ENCODE measurements at regions not wholly inside any gene's neighbourhood (a gene's known extent, or its start where the extent isn't known, plus 50 kb on each side); places are given as distances from the start of the nearest gene placed in this dataset.

DNA sequence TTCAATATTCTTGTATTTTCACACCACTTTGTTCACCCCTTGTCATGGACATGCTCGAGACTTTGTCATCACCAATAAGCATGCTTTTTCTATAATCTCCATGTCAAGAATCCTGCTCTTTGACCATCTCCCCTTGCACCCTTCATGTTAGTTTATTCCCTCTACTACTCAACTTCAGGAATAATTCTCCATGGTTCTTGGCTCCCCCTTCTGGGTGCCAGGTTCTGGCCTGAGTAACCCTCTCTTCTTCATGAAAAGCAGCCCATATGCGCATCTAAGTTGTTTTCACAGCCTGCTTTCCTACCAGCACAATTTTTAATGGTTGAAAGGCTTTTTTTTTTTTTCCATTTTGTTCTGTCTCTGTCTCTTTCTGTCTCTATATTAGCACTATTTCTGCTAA is 160.7 kb downstream of the LEPR start:
- Histone ChIP-seq H3K27me3 (ENCODE audit: control insufficient read depth in 1 of 2, insufficient read depth in 1 of 2, low read length in 2 of 2) (no peaks in the 10 kb centered on the region), H3K4ac (ENCODE audit: low read depth in 1 of 2, low read length in 2 of 2) (no peak overlapping the region), H3K27ac (ENCODE audit: low read length, poor library complexity, severe bottlenecking) (no peak overlapping the region), H3K36me3 (ENCODE audit: control insufficient read depth in 1 of 2, insufficient read depth in 2 of 2, low read depth in 1 of 2, low read length in 2 of 2) (peaks cover 0 to 4% of the 10 kb centered on the region in 2 experiments), H3K4me1 (ENCODE audit: control insufficient read depth, insufficient read depth, low read depth, low read length) (no peaks in the 10 kb centered on the region), H3K4me3 (ENCODE audit: insufficient read depth in 1 of 2, low read depth in 1 of 2, low read length in 2 of 2) (no peak overlapping the region), H2AFZ (ENCODE audit: low read depth, low read length) (no peak overlapping the region), H2BK120ac (ENCODE audit: low read depth, low read length) (no peak overlapping the region), H3K9me3 (ENCODE audit: control insufficient read depth, low read length) (peaks cover 8% of the 10 kb centered on the region), H2BK15ac (ENCODE audit: low read depth, poor library complexity, severe bottlenecking) (no peak overlapping the region), H3K14ac (ENCODE audit: low read length in 2 of 2) (no peak overlapping the region), H3K79me1 (replicated peaks; ENCODE audit: low read length, poor library complexity, severe bottlenecking) (no peaks in the 10 kb centered on the region), H3K9ac (ENCODE audit: low read length) (no peak overlapping the region), H3K23ac (ENCODE audit: low read length in 2 of 2) (no peak overlapping the region), H4K91ac (ENCODE audit: low read length) (no peak overlapping the region), H3K18ac (ENCODE audit: low read depth in 1 of 2, low read length in 2 of 2) (no peak overlapping the region), H4K8ac (ENCODE audit: low read length) (no peak overlapping the region), H2AK5ac (ENCODE audit: low read length, severe bottlenecking) (no peak overlapping the region), H2BK5ac (ENCODE audit: low read depth, low read length, poor library complexity, severe bottlenecking) (no peak overlapping the region), H3K4me2 (ENCODE audit: low read length, poor library complexity, severe bottlenecking) (no peak overlapping the region), H2BK12ac (ENCODE audit: low read length in 2 of 2) (no peak overlapping the region)
- DNase-seq, result peak; percentile 22
- WGBS, result 70% methylated on average over 2 of the region's 2 CpGs

DNA sequence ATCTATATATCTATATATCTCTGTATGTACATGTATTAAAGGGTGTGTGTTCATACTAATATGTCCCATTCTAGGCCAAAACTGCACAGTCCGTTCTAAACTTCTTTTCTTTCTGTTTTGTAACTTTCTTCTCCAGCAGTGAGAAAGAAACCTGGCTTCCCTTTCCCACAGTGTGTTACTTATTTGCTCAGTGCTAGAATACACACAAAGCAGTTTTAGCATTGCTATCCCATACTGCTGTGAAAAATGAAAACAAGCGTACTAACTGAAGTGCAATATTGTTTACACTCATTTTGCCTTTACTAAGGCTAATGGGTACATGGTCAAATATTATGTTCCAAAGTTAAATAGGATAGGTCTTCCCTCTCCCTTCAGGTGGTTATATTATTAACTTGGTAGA is 163.9 kb downstream of the LEPR start:
- Histone ChIP-seq H3K9ac (ENCODE audit: low read length) (no peak overlapping the region), H4K91ac (ENCODE audit: low read length) (no peak overlapping the region), H3K14ac (ENCODE audit: low read length in 2 of 2) (no peak overlapping the region), H2BK12ac (ENCODE audit: low read length in 2 of 2) (no peak overlapping the region), H3K4ac (ENCODE audit: low read depth in 1 of 2, low read length in 2 of 2) (no peak overlapping the region), H3K18ac (ENCODE audit: low read depth in 1 of 2, low read length in 2 of 2) (no peak overlapping the region), H3K4me1 (ENCODE audit: control insufficient read depth, insufficient read depth, low read depth, low read length) (no peaks in the 10 kb centered on the region), H3K27ac (ENCODE audit: low read length, poor library complexity, severe bottlenecking) (no peak overlapping the region), H2BK5ac (ENCODE audit: low read depth, low read length, poor library complexity, severe bottlenecking) (no peak overlapping the region), H3K79me1 (replicated peaks; ENCODE audit: low read length, poor library complexity, severe bottlenecking) (no peaks in the 10 kb centered on the region), H2AK5ac (ENCODE audit: low read length, severe bottlenecking) (no peak overlapping the region), H3K4me2 (ENCODE audit: low read length, poor library complexity, severe bottlenecking) (no peak overlapping the region), H3K36me3 (ENCODE audit: control insufficient read depth in 1 of 2, insufficient read depth in 2 of 2, low read depth in 1 of 2, low read length in 2 of 2) (no peaks in the 10 kb centered on the region), H3K4me3 (ENCODE audit: insufficient read depth in 1 of 2, low read depth in 1 of 2, low read length in 2 of 2) (no peak overlapping the region), H2AFZ (ENCODE audit: low read depth, low read length) (no peak overlapping the region), H3K27me3 (ENCODE audit: control insufficient read depth in 1 of 2, insufficient read depth in 1 of 2, low read length in 2 of 2) (no peaks in the 10 kb centered on the region), H2BK120ac (ENCODE audit: low read depth, low read length) (no peak overlapping the region), H4K8ac (ENCODE audit: low read length) (no peak overlapping the region), H3K23ac (ENCODE audit: low read length in 2 of 2) (no peak overlapping the region), H3K9me3 (ENCODE audit: control insufficient read depth, low read length) (peaks cover 6% of the 10 kb centered on the region), H2BK15ac (ENCODE audit: low read depth, poor library complexity, severe bottlenecking) (no peak overlapping the region)
- WGBS, result 100% methylated on average over 1 of the region's 2 CpGs
- no peak for DNase-seq

DNA sequence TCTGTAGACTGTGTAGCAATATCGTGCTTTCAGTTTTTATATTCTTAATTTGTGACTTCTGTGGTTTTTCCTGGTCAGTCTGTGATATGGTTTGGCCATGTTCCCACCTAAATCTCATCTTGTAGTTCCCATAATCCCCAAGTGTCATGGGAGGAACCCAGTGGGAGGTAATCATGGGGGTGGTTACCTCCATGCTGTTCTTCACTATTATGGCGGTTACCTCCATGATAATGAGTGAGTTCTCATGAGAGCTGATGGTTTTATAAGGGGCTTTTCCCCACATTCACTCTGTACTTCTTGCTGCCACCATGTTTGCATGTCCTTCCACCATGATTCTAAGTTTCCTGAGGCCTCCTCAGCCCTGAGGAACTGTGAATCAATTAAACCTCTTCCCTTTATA is 169.8 kb downstream of the LEPR start:
- H2AK5ac ChIP-seq (ENCODE audit: low read length, severe bottlenecking), result no peak overlapping the region
- H3K23ac ChIP-seq (ENCODE audit: low read length in 2 of 2), result no peak overlapping the region
- no peak overlapping the region for H3K4ac ChIP-seq (ENCODE audit: low read depth in 1 of 2, low read length in 2 of 2)
- no peak overlapping the region for H3K4me3 ChIP-seq (ENCODE audit: insufficient read depth in 1 of 2, low read depth in 1 of 2, low read length in 2 of 2)
- no peak for DNase-seq
- no peaks in the 10 kb centered on the region for H3K9me3 ChIP-seq (ENCODE audit: control insufficient read depth, low read length)
- no peak overlapping the region for H2BK5ac ChIP-seq (ENCODE audit: low read depth, low read length, poor library complexity, severe bottlenecking)
- no peak overlapping the region for H4K8ac ChIP-seq (ENCODE audit: low read length)
- no peak overlapping the region for H3K18ac ChIP-seq (ENCODE audit: low read depth in 1 of 2, low read length in 2 of 2)
- no peak overlapping the region for H3K14ac ChIP-seq (ENCODE audit: low read length in 2 of 2)
- no peaks in the 10 kb centered on the region for H3K27me3 ChIP-seq (ENCODE audit: control insufficient read depth in 1 of 2, insufficient read depth in 1 of 2, low read length in 2 of 2)
- H2BK120ac ChIP-seq (ENCODE audit: low read depth, low read length), result no peak overlapping the region
- no peaks in the 10 kb centered on the region for H3K79me1 ChIP-seq (replicated peaks; ENCODE audit: low read length, poor library complexity, severe bottlenecking)
- no peak overlapping the region for H3K9ac ChIP-seq (ENCODE audit: low read length)
- H3K27ac ChIP-seq (ENCODE audit: low read length, poor library complexity, severe bottlenecking), result no peak overlapping the region
- no peak overlapping the region for H4K91ac ChIP-seq (ENCODE audit: low read length)
- no peak overlapping the region for H3K4me2 ChIP-seq (ENCODE audit: low read length, poor library complexity, severe bottlenecking)
- H3K36me3 ChIP-seq (ENCODE audit: control insufficient read depth in 1 of 2, insufficient read depth in 2 of 2, low read depth in 1 of 2, low read length in 2 of 2), result no peaks in the 10 kb centered on the region
- H2BK12ac ChIP-seq (ENCODE audit: low read length in 2 of 2), result no peak overlapping the region
- 100% methylated on average over 1 of the region's 2 CpGs for WGBS
- no peak overlapping the region for H2BK15ac ChIP-seq (ENCODE audit: low read depth, poor library complexity, severe bottlenecking)
- H3K4me1 ChIP-seq (ENCODE audit: control insufficient read depth, insufficient read depth, low read depth, low read length), result no peaks in the 10 kb centered on the region
- H2AFZ ChIP-seq (ENCODE audit: low read depth, low read length), result no peak overlapping the region

DNA sequence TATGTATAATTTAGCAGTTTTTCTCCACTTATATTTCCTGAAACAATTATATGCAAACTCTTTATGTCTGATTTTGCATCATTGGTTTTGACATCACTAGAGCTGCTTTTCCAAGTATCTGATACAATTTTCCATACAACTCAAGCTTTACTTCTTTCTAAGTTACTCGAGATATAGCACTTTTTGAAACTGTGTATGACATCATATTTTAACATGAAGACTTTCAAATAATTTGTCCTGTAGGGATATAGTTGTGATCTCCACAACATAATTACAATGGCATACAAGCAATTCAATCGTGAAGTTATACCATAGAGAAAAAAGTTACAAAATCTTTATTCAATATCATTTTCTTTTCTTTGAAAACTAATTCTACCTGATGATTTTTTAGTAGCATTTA is 173.0 kb downstream of the LEPR start:
- Histone ChIP-seq H4K8ac (ENCODE audit: low read length) (no peak overlapping the region), H2BK15ac (ENCODE audit: low read depth, poor library complexity, severe bottlenecking) (no peak overlapping the region), H3K14ac (ENCODE audit: low read length in 2 of 2) (no peak overlapping the region), H2AK5ac (ENCODE audit: low read length, severe bottlenecking) (no peak overlapping the region), H3K4me1 (ENCODE audit: control insufficient read depth, insufficient read depth, low read depth, low read length) (no peaks in the 10 kb centered on the region), H2BK120ac (ENCODE audit: low read depth, low read length) (no peak overlapping the region), H2AFZ (ENCODE audit: low read depth, low read length) (no peak overlapping the region), H3K79me1 (replicated peaks; ENCODE audit: low read length, poor library complexity, severe bottlenecking) (no peaks in the 10 kb centered on the region), H3K18ac (ENCODE audit: low read depth in 1 of 2, low read length in 2 of 2) (no peak overlapping the region), H3K36me3 (ENCODE audit: control insufficient read depth in 1 of 2, insufficient read depth in 2 of 2, low read depth in 1 of 2, low read length in 2 of 2) (no peaks in the 10 kb centered on the region), H3K9ac (ENCODE audit: low read length) (no peak overlapping the region), H2BK5ac (ENCODE audit: low read depth, low read length, poor library complexity, severe bottlenecking) (no peak overlapping the region), H3K9me3 (ENCODE audit: control insufficient read depth, low read length) (no peaks in the 10 kb centered on the region), H3K27ac (ENCODE audit: low read length, poor library complexity, severe bottlenecking) (no peak overlapping the region), H3K4me2 (ENCODE audit: low read length, poor library complexity, severe bottlenecking) (no peak overlapping the region), H3K4ac (ENCODE audit: low read depth in 1 of 2, low read length in 2 of 2) (no peak overlapping the region), H4K91ac (ENCODE audit: low read length) (no peak overlapping the region), H3K23ac (ENCODE audit: low read length in 2 of 2) (no peak overlapping the region), H3K4me3 (ENCODE audit: insufficient read depth in 1 of 2, low read depth in 1 of 2, low read length in 2 of 2) (no peak overlapping the region), H2BK12ac (ENCODE audit: low read length in 2 of 2) (no peak overlapping the region), H3K27me3 (ENCODE audit: control insufficient read depth in 1 of 2, insufficient read depth in 1 of 2, low read length in 2 of 2) (no peaks in the 10 kb centered on the region)
- DNase-seq, result no peak
- WGBS, result no CpG with 5 or more reads among the region's 2 CpGs
